IPS-NIHi11 (cell line): ENCODE measurements at regions not wholly inside any gene's neighbourhood (a gene's known extent, or its start where the extent isn't known, plus 50 kb on each side); places are given as distances from the start of the nearest gene placed in this dataset.

Source experiments
- DNase-seq: peaks from one replicate; pipeline ENCODE4 v3.0.0; 2012; ENCODE audit warnings: mixed read lengths, low spot score

DNA sequence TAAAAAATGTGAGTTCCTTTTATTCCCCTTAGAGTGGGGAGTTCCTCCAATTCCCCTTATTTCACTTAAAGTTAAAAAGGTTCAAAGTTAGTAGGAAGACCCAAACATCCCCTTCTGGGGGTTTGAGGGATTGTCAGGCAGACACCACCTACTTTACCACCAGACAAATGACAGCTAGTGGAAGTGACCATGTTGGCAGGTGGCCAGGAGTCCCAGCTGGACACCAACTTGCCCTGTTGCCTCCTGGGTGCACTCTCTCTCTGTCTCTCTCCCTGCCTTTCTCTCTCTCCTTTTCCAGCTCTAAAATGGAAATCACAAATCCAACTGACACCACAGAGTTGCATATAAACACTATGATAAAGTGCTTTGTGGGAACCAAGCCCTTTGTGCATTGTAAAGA, 307.7 kb upstream of the TLE4 start:
- DNase-seq: no peak

DNA sequence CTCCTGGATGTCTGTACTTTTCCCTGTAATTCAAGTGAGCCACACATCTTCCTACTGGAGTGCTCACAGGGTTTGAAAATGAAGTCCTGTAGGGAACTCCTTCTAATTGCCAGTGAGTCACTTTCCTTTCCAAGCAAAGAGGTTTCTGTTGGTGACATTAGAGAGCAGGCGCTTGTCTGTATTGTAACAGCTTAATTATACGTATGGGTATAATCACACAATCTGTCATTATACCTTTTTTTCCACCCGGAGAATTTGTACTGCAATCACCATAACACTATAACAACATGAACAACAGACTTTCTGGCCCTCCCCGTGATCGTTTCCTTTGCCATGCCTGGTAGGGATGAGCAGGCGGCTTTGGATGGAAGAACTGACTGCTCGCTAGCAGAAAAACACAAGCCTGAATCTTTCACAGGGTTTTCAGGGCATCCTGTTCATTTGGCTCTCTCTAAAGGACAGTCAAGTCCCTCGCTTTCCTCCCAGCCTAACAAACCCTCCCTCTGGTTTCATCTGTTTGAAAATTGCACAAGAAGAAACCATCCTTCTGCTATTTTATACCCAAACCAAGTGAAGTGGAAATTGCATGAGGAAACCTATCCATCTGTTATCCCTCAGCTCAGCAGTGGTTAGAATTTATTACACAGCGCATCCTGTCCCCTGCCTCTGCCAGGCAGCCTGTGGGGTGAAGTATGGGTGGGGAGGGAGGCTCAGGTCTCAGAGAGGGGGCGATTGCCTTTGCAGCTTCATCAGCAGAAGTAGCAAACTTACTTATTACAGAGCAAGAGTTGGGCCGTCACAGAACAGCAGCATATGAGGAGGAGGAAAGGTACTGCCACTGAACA, 307.0 kb upstream of the TLE4 start:
- no peak for DNase-seq

DNA sequence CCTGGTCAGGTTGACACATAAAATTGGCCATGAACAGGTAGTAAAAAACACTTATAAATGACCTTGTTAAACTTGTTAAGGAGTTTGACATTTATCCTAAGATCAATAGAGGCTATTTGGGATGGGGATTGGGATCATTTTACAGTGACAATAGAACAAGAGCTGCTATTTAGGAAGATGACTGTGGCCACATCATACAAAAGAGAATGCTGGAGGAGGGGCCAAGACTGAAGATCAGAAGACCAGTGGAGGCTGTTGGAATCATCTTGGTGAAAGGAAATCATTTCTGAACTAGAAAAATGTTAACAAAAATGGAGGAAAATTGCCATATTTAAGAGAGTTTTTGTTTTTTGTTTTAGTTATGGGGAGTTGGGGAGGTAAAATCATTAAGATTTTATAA, 304.8 kb upstream of the TLE4 start:
- DNase-seq: no peak

DNA sequence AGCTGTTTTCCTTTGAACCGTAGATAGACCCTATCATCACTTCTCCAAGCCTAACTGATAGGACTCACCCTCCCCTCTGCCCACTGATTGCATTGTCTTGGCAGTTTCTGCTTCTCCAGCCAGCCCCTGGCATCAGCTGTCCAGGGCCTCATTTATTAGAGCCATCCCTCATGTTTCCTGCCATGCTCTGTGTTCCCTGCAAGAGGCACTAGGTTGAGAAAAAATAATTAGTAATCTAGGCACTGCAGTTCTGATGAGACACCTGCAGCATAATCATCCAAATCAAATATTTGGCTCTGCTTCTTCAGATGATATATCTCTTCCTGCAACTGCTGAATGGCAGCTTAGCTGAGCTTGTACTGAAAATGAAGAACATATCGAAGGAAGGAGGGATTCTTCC, 303.0 kb upstream of the TLE4 start:
- no peak for DNase-seq

DNA sequence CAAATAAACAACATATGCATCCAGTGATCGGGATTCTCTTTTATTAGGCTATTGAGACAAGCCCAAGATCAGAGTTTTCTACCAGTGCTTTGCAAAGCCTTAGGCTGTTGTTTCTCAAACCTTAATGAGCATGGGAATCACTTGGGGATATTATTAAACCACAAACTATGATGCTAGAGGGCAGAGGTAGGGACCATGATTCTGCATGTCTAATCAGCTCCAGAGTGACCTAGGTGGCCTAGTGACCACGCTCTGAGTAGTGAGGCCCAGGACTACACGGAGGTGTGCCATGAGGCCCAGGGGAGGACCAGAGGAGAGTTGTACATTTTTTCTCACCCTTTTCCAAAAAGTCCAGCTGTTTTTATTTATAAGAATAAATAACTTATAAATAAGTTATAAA, 298.5 kb upstream of the TLE4 start:
- no peak for DNase-seq

DNA sequence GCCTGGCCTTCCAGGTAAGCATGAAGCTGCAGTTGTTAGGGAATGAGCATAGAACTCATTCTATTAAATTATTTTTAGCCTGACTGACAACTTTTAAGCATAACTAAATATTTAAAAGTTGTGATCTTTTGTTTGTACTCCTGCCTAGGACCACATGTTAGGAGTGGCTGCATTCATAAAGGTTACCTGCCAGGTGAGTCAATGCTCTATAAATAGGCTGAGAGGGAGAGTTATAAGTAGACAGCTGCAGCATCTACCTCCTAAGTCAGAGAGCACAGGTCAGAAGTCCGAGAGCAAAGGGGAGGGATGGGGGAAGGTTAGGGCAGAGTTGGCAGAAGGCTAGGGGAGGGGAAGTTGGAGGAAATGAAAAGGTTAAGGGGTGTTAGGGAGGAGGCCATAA, 292.4 kb upstream of the TLE4 start:
- no peak for DNase-seq

DNA sequence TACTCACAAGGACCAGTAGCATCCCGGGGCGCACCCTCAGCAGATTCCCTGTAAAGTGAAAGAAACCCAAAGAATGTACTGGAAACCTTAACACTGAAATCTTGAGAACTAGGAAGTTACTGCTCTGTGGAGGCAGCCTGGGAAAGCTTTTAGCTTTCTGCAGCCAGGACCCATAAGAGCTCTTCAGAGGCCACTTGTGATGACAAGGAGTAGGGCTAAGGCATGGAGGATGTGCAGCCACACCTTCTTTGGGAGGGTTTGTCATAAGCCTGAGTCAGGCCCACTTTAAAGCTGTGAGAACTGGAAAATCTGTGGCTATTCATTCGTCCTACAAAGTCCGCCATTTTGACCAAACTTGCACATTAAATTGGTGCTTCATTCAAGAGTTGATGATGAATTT, 291.1 kb upstream of the TLE4 start:
- no peak for DNase-seq

DNA sequence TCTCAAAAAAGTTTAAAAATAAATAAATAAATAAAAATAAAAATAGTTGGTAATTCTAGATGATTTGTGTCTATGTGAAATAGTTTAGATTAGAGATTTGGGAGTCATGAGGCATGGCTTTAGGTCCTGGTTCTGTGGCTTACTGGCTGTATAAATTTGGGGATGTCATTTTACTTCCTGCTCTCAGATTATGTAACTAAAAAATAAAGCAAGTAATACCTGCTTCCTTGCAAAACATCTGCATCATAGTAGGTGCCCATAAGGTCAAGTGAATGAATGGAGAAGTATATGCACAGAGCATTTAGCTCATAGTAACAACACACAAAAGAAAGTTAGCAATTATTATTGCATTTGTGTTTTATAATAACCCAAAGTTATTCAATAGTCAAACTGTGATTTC, 287.7 kb upstream of the TLE4 start:
- DNase-seq: no peak

DNA sequence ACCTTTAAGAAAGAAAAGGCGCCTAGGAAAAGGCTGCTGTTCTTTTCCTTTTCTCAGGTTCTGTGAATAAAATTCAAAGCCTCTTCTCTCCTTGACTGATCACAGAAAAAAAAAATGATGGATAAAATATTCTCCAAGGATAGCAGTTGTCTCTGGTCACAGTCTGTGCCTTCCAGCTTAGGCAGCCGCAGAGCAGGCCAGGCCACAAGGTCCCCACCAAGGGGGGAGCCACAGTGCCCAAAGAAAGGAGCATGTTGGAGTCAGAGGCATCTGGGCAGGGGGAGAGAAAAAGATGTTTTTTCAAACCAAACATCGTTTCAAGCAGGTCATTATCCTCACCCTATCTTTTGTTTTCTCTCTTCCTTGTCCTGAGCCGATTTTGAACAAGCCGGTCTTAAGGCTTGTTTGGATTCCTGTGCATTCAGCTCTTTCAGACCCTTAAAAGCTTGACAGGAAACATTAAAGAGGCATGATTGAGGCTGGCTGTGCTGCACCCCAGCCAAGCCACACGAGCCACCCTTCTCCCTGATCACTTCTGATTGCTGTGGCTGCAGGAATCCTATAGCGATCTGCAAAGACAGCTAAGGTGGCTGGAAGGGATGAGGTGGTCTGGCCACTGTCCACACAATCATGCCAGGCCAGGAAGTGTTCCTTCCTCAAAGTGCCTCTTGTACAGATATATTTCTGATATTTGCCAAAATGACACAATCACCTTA, 284.6 kb upstream of the TLE4 start:
- no peak for DNase-seq

DNA sequence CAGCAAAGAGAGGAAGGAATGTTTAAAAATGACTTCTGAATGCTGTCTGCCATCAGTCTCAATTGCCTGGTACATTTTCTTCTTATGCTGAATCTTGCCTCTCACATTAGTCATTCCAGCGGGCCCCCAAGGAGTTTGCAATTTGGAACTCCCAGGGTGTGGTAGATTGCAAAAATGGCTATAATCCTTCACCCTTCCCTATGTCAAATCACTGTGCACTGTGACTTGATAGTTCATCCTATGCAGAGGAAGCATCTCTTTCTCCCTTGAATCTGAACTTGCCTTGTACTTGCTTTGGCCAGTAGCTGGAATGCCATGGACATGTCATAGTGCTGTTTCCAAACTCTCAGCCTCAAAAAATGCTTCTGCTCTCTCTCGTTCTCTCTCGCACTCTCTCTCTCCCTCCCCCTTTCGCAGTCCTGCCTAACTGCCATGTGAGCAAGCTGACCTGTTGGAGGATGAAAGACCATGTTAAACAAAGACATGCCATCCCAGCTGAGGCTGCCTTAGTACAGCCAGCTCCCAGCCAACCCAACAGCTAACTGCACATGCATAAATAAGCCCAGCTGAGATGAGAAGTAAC, 284.0 kb upstream of the TLE4 start:
- DNase-seq: peak; percentile 19

DNA sequence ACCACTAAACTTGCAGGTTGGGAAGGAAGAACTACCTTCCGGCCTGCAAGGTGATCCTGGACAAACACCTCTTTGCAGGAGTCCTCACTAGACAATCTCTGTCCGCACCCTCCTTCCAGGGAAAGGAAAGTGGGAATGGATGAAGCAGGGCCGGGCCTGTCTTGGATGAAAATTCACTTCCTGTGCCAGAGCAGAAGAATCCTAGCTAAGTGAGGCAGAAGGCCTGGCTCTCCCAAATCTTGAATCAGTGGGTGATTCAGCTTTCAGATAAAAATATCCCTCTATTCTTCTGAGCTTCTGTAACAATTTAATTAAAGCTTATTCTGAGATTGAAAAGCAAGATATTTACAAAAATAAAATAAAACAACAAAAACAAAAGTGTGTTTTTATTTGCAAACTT, 281.9 kb upstream of the TLE4 start:
- DNase-seq: no peak

DNA sequence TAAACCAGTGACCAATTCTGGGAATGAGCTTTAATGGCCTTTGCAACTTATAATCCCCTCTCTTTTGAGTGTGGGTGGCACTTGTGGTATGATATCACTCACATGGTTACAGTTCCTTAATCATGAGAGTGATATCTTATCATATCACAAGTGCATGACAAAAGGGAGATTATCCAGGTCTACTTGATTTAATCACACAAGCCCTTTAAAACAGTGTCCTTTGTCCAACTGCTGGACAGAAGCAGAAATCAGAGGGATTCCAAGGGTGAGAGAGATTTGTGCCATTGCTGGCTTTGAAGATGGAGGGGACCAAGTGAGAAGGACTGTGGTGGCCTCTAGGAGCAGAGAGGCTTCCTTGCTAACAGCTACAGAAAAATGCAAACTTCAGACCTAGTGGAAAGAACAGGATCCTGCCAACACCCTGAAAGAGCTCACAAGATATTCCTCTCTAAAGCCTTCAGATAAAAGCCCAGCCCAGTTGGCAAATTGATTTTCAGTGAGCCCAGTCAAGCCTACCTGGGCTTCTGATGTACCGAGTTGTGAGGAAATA, 279.0 kb upstream of the TLE4 start:
- no peak for DNase-seq

DNA sequence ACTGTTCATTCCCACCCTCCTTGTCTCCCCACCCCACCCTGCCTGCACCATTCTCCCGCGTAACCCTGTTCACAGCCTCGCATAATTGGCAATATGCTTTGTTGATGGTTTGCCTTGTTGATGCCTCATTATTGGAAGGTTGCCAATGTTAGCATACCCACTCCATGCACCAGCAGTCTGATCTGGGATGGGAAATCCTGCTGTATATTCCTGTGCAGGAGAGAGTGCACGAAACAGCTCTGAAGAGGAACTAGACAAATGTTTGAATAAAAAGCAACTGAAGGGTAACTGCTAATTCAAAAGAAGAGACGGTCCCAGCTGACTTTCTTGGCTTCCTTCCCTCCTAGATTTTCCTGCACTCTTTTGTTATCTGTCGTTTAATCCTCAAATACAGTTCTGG, 271.7 kb upstream of the TLE4 start:
- no peak for DNase-seq

DNA sequence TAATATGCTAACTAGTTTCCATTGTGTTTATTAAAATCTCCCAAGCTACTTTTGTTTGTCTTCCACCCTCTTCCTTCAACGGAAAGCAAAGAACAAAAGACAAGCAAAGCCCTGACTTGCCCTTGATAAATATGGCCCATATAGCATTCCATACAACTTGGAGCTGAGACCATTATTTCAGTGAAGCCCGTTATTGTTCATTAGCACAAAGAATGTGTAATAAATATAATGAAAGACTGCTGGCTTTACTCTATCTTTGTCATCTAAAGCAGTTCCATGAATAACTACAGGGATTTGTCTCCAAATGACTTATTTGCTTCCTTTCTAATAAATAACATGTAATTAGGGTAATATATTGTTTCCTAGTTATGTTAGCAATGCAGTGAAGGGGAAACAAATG, 270.7 kb upstream of the TLE4 start:
- no peak for DNase-seq

DNA sequence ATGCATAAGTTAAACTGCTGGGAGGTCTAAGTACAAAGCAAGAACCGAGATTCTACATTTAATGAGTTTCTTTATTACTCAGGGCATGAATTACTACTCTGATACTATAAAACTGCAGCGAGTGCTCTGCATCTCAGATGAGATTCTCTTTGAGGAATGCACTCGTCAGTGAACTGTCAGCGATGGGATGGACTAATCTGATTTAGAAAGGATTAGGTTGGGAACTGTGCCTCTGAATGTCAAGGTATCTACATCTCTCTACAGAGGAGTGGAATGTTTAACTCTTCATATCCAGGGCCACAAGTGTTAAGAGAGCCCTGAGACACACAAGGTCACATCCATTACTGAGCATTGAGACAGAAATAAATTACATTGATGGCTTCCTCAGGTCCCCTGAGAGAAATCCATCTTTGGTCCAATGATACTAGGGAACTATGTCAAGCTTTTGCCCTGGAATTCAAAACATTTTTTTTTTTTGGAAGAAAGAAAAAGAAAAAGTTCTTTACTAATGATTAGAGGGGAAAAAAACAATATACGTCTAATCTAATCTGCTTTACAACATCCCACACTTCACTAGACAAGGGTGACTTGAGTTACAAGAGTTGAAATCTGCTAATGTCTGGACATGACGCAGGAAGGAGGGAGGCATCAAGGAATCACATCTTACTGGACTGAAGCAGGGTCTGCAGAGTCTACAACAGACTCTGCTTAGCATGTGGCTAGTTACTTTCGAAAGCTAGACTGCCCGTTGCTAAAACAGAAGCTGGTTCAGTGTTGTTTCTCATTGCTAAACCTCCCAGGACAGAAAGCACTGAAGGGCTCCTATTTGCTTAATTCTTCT, 270.0 kb upstream of the TLE4 start:
- peak; percentile 13 for DNase-seq

DNA sequence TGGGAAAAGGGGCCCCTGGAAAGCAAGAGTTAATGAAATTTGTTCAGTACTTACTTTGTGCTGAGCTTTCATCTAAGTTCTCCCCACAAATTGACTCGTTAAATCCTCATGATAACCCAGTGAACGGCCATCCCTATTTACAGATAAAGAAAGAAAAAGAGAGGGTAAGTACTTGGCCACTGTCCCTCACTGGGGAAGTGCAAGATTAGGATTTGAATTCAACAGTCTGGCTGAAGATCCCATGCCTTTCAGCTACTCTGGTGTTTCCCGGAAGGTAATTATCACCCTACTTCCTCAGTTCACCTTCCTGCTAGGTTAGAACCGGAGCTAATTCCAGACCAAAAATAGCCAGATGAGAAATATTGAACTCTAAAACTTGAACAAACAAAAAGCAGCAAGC, 269.2 kb upstream of the TLE4 start:
- DNase-seq: no peak

DNA sequence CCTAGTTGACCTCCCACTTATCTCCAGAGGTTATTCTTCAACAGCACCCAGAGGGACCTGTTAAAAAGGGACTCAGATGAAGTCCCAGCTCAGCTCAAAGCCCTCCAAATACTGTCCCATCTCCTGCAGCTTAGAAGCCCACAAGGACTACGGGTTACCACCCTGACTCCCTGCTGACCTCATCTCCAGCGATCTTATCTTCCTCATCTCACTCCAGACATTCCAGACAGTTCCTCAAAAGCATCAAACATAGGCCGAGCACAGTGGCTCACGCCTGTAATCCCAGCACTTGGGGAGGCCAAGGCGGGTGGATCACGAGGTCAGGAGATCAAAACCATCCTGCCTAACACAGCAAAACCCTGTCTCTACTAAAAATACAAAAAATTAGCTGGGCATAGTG, 263.8 kb upstream of the TLE4 start:
- no peak for DNase-seq

DNA sequence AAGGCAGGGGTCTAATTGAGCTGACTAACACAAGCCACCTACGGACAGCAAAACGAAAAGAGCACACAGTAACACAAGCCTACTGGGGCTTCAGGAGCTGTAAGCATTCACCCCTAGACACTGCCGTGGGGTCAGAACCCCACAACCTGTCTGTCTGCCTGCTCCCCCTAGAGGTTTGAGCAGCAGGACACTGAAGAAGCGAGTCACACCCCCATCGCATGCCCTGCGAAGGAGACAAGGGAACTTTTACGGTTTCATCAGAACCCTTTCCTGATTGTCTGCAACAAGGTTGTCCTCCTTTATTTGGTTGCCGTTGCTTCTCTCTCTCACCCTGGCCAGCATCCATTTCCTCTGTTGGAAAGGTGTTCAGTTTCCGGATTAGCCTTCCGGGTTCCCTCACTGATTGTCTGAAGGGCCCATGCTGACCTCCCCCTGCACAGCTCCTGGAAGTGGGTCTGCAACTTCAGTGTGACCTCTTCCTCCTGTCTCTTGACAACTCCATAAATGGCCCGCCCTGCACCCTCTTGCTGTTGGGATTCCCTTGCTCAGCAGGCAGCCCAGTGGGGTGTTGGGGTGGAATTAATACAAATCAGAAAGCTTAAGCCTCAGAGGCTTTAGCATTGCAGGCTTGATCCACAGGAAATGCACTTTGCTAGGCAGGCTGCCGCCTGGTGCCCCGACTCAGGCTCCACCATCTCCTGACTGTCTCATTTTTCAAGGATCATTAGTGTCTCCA, 258.9 kb upstream of the TLE4 start:
- no peak for DNase-seq

DNA sequence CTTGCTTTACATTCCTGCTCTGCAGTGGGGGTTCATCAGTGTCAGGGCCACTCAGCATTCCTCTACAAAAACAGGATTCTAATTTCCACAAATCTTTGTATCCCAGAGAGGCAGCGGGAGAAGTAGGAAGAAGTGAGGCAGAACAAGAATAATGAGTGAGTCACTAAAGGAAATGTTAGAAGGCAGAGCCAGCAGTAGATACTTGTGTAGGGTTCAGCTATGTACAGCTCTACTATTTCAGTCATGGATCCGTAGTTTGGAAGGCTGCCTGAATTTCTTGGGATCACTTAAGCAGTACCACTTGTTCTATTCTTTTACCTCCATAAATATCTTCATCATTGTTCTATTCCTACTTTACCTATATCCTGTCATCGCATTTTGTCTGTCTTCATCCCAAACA, 246.3 kb upstream of the TLE4 start:
- no peak for DNase-seq

DNA sequence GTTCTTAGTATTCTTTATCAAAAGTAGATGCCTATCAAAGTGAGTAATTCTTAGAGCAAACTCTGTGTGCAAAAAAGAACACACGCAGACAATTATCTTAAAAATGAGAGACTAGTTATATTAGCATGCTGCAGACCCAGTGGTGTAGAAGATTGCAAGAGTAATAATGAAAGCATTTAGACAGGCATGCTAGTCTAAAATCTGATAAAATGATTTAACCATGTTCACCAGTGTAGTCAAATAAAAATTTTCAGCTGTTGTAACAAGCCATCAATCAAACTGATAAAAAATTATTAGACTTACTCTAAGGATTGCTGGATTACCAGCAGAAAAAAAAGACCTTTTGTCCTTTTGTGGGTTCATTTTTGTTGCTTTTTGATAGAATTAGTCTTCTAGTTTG, 241.9 kb upstream of the TLE4 start:
- DNase-seq: no peak

DNA sequence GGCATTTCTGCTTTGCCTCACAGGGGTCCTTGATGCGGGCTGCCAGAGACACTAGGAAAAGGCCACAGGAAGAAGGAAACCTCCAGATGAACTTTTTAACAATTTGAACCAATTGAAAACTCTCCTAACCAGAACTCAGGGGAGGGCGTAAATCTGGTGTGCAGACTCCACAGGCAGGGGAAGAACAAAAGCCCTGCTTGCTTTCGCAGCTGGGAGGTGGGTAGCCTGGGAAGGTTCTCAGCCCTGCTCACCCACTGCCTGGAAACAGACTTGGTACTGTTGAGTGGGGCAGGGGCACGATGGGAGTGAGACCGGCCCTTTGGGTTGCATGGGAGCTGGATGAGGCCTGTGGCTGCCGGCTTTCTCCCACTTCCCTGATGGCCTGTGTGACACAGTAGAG, 237.8 kb upstream of the TLE4 start:
- DNase-seq: no peak

DNA sequence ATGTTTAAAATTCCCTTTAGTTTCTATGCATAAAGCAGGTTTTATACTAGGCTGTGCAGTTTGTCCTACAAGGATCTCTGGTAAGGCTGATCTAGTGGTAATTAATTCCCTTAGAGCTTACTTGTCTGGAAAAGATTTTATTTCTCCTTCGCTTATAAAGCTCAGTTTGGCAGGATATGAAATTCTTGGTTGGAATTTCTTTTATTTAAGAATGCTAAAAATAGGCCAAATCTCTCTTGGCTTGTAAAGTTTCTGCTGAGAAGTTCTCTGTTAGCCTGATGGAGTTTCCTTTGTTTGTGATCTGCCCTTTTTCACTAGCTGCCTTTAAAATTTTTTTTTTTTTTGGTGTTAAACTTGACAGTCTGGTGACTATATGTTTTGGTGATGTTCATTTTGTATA, 237.1 kb upstream of the TLE4 start:
- DNase-seq: no peak
